Vagina (tissue), 2 donors: ENCODE measurements at regions not wholly inside any gene's neighbourhood (a gene's known extent, or its start where the extent isn't known, plus 50 kb on each side); places are given as distances from the start of the nearest gene placed in this dataset.
A peak's percentile ranks its signal among the peaks of the same experiment; 100 is the strongest.

ENCODE experiments used
- DNase-seq, 2 donors: peaks; one replicate each; pipeline ENCODE4 v3.0.0-alpha.2; 2017; ENCODE audit errors: extremely low spot score in 2 of 2
- H3K27ac ChIP-seq: fragments of 200-600 bp; sonication (generic); one replicate; pipeline ENCODE4 v1.5.1; 2019
- H3K27me3 ChIP-seq: fragments of 200-600 bp; sonication (generic); one replicate; pipeline ENCODE4 v1.5.1; 2019
- H3K36me3 ChIP-seq, 2 donors: fragments of 200-600 bp; sonication (generic); one replicate each; pipeline ENCODE4 v1.5.1; 2017 to 2019
- H3K4me1 ChIP-seq: fragments of 200-600 bp; sonication (generic); one replicate; pipeline ENCODE4 v1.5.1; 2019
- H3K4me3 ChIP-seq, 2 donors: fragments of 200-600 bp; sonication (generic); 1 replicate in 1 of 2; 2 replicates in 1 of 2; pipeline ENCODE4 v1.5.1; 2016 to 2019
- H3K9me3 ChIP-seq: fragments of 200-600 bp; sonication (generic); one replicate; pipeline ENCODE4 v1.5.1; 2019
- POLR2A ChIP-seq, 2 donors: fragments of 450-650 bp; IDR thresholded peaks; one replicate each; pipeline ENCODE4 v1.6.1; 2017; ENCODE audit warnings: antibody characterized with exemption in 2 of 2, mild to moderate bottlenecking in 2 of 2, moderate library complexity in 2 of 2
- POLR2AphosphoS5 ChIP-seq, 2 donors: sonication (generic); formaldehyde crosslinking; IDR thresholded peaks; one replicate each; pipeline ENCODE4 v1.9.0; 2017; ENCODE audit warnings: antibody characterized with exemption in 2 of 2, mild to moderate bottlenecking in 2 of 2, low read depth in 1 of 2; ENCODE audit not compliant: insufficient read depth in 1 of 2
- intact Hi-C: fragments of 100-400 bp; cut with DNase I; formaldehyde crosslinking; loops from one replicate; pipeline ENCODE4 v1.15.1; 2023
- TF ChIP-seq, protein P1 (sequence below), 3 experiments: fragments of 450-650 bp in 2 of 3; fragments of 200-600 bp in 1 of 3; sonication (generic) in 1 of 3; IDR thresholded peaks; one replicate each; pipeline ENCODE4 v1.5.1; 2017 to 2019; ENCODE audit warnings: antibody characterized with exemption in 3 of 3, mild to moderate bottlenecking in 2 of 3, moderate library complexity in 2 of 3

DNA sequence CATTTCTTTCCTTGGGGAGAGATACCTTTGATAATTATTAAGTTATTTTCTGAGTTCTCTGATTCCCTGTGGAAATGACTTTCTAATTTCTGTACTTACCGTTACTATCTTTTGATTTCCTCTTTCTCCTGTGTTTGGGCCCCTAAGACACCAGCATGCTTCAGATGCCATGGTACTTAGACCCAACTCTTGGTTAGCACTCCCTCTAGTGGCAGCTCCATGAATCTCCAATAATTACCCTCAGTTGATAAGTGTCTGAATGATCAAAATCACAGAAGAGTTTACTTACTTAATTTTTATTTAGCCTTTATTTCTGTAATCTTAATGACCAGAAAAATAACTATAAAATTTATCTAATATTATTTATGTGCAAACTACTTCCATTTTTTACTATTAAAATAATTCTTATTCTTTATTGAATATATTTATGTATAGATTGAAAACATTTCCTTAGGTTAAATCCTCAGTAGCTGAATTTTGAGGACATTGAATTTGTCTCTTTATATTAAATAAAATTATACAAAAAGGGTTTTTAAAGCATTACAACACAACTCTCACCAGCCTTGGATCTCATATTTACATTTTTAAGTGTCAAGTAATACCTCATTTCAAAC is 300.4 kb downstream of the KCNS3 start:
- H3K27me3 ChIP-seq, result no peaks in the 10 kb centered on the region
- no peak for DNase-seq

DNA sequence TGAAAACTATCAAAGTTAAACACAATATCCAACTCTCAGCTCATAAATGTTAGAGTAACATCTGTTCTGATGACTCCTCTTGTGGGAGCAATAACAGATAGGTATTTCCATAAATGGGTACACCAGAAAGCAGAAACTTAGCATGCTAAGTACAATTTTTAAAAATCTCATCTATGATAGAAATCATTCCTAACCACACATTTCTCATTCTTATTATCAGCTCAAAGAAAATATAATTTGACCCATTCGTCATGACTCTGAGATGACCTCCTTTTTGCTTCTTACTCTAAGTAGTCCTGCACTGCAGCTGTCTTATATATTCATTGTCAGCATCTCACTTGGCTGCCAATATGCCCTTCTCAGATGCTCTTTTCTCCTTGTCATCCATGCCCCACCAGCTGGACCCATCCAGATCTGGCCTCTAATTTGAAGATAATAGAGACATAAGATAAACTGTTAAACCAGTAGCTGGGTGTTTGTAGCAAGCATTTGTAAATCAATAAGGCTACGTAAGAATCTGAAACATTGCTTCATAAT is 298.3 kb downstream of the KCNS3 start:
- Histone ChIP-seq H3K9me3 (no peaks in the 10 kb centered on the region), H3K27ac (no peak overlapping the region), H3K4me3 (no peak overlapping the region), H3K4me1 (no peaks in the 10 kb centered on the region), H3K27me3 (no peaks in the 10 kb centered on the region), H3K36me3 (no peaks in the 10 kb centered on the region)
- DNase-seq, result no peak
- intact Hi-C loops, result no loop called here
- TF ChIP-seq, protein P1, sequence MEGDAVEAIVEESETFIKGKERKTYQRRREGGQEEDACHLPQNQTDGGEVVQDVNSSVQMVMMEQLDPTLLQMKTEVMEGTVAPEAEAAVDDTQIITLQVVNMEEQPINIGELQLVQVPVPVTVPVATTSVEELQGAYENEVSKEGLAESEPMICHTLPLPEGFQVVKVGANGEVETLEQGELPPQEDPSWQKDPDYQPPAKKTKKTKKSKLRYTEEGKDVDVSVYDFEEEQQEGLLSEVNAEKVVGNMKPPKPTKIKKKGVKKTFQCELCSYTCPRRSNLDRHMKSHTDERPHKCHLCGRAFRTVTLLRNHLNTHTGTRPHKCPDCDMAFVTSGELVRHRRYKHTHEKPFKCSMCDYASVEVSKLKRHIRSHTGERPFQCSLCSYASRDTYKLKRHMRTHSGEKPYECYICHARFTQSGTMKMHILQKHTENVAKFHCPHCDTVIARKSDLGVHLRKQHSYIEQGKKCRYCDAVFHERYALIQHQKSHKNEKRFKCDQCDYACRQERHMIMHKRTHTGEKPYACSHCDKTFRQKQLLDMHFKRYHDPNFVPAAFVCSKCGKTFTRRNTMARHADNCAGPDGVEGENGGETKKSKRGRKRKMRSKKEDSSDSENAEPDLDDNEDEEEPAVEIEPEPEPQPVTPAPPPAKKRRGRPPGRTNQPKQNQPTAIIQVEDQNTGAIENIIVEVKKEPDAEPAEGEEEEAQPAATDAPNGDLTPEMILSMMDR (IDR thresholded peaks at IDR 0.05), result no peak

More for the DNA sequence above, 300.4 kb downstream of the KCNS3 start:
- no peaks in the 10 kb centered on the region for H3K36me3 ChIP-seq
- intact Hi-C loops, result no loop called here
- no peak overlapping the region for H3K27ac ChIP-seq
- no peak overlapping the region for H3K4me3 ChIP-seq
- no peaks in the 10 kb centered on the region for H3K4me1 ChIP-seq
- no peaks in the 10 kb centered on the region for H3K9me3 ChIP-seq
- no peak for TF ChIP-seq POLR2AphosphoS5 (IDR thresholded peaks at IDR 0.05; ENCODE audit: insufficient read depth in 1 of 2, low read depth in 1 of 2)
- no peak for TF ChIP-seq POLR2A (IDR thresholded peaks at IDR 0.05)
- TF ChIP-seq, protein P1 (IDR thresholded peaks at IDR 0.05), result peak; percentile 15 to 57 (median 37)

DNA sequence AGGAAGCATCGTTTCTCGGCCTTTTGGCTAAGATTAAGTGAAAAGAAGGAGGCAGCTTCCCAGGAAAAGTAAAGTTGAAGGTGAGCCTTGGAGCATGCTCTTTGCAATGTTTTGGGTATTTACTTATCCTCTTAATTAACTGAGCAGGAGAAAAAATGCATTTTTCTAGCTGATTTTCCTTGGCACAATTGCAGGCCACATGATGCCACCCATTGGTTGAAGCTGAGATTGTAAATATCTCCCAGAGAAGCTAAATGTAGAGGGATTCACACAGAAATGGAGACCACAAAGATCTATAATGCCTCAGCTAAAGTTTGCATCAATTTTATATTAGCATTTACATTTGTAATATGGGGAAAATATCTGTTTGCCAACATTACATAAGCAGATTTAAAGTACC is 294.1 kb downstream of the KCNS3 start:
- intact Hi-C loops, result no loop called here
- H3K9me3 ChIP-seq, result no peaks in the 10 kb centered on the region
- H3K27ac ChIP-seq, result no peak overlapping the region
- H3K4me3 ChIP-seq, result no peak overlapping the region
- no peaks in the 10 kb centered on the region for H3K4me1 ChIP-seq
- no peaks in the 10 kb centered on the region for H3K27me3 ChIP-seq
- no peak for DNase-seq
- no peaks in the 10 kb centered on the region for H3K36me3 ChIP-seq
- TF ChIP-seq POLR2AphosphoS5 (IDR thresholded peaks at IDR 0.05; ENCODE audit: insufficient read depth in 1 of 2, low read depth in 1 of 2) (no peak), POLR2A (IDR thresholded peaks at IDR 0.05) (no peak)
- TF ChIP-seq, protein P1 (IDR thresholded peaks at IDR 0.05), result no peak

GRCh38 chr2:18171191-18172139 is 293.0 kb downstream of the KCNS3 start:
- no peaks in the 10 kb centered on the region for H3K9me3 ChIP-seq
- no peak overlapping the region for H3K27ac ChIP-seq
- H3K36me3 ChIP-seq, result no peaks in the 10 kb centered on the region
- intact Hi-C loops, result no loop called here
- no peak for DNase-seq
- H3K4me3 ChIP-seq, result no peak overlapping the region
- no peaks in the 10 kb centered on the region for H3K27me3 ChIP-seq
- H3K4me1 ChIP-seq, result no peaks in the 10 kb centered on the region
- TF ChIP-seq POLR2A (IDR thresholded peaks at IDR 0.05) (no peak), POLR2AphosphoS5 (IDR thresholded peaks at IDR 0.05; ENCODE audit: insufficient read depth in 1 of 2, low read depth in 1 of 2) (no peak)
- TF ChIP-seq, protein P1 (IDR thresholded peaks at IDR 0.05), result no peak
